ENCODE measurements at regions not wholly inside any gene's neighbourhood (a gene's known extent, or its start where the extent isn't known, plus 50 kb on each side); places are given as distances from the start of the nearest gene placed in this dataset.
"Not testable (repeated sequence)": the region's sequence is repeated elsewhere in the genome, so short reads cannot be mapped to it uniquely, and the experiment has no call there.

DNA sequence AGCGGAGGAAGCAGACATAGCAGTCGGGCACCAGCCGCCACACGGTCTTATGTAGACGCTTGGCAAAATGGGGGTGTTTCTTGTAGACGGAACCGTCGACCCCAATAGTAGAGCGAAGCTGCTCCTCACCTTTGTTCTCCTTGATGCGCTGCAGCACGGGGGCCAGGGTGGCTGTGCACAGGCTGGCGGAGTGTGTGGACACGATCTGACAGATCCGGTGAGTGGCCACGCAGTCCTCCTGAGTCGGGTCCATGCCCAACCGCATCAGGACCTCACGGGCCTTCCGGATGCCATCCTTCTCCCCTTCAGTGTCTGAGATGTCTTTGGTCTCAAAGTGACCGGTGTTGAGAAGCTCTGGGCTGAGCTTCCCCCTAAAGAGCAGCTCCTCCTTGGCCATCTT lies 153.0 kb downstream of the TENT5D start:
- TF ChIP-seq EZH2 (IDR thresholded peaks at IDR 0.05; ENCODE audit: borderline replicate concordance, low read depth, low read length, severe bottlenecking) = no peak
- TF ChIP-seq, protein P1, sequence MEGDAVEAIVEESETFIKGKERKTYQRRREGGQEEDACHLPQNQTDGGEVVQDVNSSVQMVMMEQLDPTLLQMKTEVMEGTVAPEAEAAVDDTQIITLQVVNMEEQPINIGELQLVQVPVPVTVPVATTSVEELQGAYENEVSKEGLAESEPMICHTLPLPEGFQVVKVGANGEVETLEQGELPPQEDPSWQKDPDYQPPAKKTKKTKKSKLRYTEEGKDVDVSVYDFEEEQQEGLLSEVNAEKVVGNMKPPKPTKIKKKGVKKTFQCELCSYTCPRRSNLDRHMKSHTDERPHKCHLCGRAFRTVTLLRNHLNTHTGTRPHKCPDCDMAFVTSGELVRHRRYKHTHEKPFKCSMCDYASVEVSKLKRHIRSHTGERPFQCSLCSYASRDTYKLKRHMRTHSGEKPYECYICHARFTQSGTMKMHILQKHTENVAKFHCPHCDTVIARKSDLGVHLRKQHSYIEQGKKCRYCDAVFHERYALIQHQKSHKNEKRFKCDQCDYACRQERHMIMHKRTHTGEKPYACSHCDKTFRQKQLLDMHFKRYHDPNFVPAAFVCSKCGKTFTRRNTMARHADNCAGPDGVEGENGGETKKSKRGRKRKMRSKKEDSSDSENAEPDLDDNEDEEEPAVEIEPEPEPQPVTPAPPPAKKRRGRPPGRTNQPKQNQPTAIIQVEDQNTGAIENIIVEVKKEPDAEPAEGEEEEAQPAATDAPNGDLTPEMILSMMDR (IDR thresholded peaks at IDR 0.05; ENCODE audit: borderline replicate concordance, extremely low read depth, low read length, poor library complexity, severe bottlenecking) = no peak
- H3K27me3 ChIP-seq (ENCODE audit: insufficient read depth, low read length, poor library complexity) = no peaks in the 10 kb centered on the region

DNA sequence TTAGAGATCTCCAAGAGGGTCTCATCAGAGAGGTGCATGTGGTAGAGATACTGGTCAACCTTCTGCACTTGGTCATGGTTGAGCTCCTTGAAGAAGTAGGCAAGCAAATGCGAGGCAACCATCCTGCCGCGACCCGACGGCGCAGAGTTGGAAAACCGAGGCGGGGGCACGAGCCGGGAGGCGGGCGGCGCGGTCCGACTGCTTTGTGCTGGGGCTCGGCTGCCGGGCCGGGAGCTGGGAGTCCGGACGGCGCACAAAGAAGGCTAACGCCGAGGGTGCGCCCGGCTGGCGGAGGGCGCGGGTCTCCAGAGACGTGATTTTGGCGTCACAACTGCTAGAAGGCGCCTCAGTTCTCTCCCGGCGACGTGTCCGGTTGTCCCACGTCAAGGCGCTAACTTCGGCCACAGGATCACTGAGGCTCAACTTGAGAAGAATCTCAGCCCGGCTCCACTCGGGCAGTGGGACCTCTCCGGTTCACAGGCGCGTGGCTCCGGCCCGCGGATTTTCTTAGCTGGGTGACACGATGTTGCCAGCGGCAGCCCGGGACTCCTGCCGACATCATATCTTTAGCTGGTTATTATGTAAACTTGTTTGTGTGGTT lies 154.3 kb downstream of the TENT5D start:
- H3K9ac ChIP-seq (ENCODE audit: low read depth, low read length); H3K4me3 ChIP-seq (ENCODE audit: low read depth in 1 of 2, low read length in 2 of 2); H2AFZ ChIP-seq (ENCODE audit: low read depth, low read length); H3K4me1 ChIP-seq (ENCODE audit: insufficient read depth, low read length); H4K20me1 ChIP-seq (ENCODE audit: insufficient read depth, low read length); H3K27ac ChIP-seq (ENCODE audit: low read length); H3K9me3 ChIP-seq (ENCODE audit: insufficient read depth, low read length, severe bottlenecking); H3K36me3 ChIP-seq (ENCODE audit: insufficient read depth, low read length); H3K79me2 ChIP-seq (ENCODE audit: insufficient read depth, low read length); H3K4me2 ChIP-seq (ENCODE audit: insufficient read depth, low read length); H3K27me3 ChIP-seq (ENCODE audit: insufficient read depth, low read length, poor library complexity); ATAC-seq (ENCODE audit: insufficient read depth, low read depth); DNase-seq: not testable (repeated sequence)

More for the DNA sequence above, 153.0 kb downstream of the TENT5D start:
- H3K9ac ChIP-seq (ENCODE audit: low read depth, low read length) = no peak overlapping the region
- H3K9me3 ChIP-seq (ENCODE audit: insufficient read depth, low read length, severe bottlenecking) = no peaks in the 10 kb centered on the region
- no peak overlapping the region for H3K4me2 ChIP-seq (ENCODE audit: insufficient read depth, low read length)
- no peaks in the 10 kb centered on the region for H3K4me1 ChIP-seq (ENCODE audit: insufficient read depth, low read length)
- no peaks in the 10 kb centered on the region for H4K20me1 ChIP-seq (ENCODE audit: insufficient read depth, low read length)
- no peak overlapping the region for H3K27ac ChIP-seq (ENCODE audit: low read length)
- no peaks in the 10 kb centered on the region for H3K79me2 ChIP-seq (ENCODE audit: insufficient read depth, low read length)
- no peaks in the 10 kb centered on the region for H3K36me3 ChIP-seq (ENCODE audit: insufficient read depth, low read length)
- H3K4me3 ChIP-seq (ENCODE audit: low read depth in 1 of 2, low read length in 2 of 2) = no peak overlapping the region
- H2AFZ ChIP-seq (ENCODE audit: low read depth, low read length) = no peak overlapping the region
- DNase-seq = no peak
- no peak for ATAC-seq (ENCODE audit: insufficient read depth, low read depth)

DNA sequence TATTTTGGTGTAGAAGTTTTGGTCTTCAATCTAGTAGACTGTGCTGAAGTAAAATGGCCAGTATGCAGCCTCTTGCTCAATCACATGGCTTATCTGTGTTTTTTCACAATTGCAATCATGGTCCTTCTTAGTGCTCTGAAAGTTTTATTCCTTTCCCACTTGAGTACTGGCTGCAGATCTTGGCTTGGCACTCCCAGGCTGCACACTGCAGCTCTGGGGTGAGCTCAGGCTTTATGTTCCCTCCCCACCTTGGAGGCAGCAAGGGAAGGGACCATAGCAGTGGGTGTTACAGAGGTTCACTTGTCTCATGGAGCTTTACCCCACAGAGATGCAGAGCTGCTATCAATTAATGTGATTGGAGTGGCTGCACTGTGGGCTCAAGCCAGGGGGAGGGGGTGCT lies 156.0 kb downstream of the TENT5D start:
- Histone ChIP-seq H3K4me1 (ENCODE audit: insufficient read depth, low read length) (no peaks in the 10 kb centered on the region), H3K27ac (ENCODE audit: low read length) (no peak overlapping the region), H3K4me3 (ENCODE audit: low read depth in 1 of 2, low read length in 2 of 2) (no peak overlapping the region), H3K36me3 (ENCODE audit: insufficient read depth, low read length) (no peaks in the 10 kb centered on the region), H3K4me2 (ENCODE audit: insufficient read depth, low read length) (no peak overlapping the region), H3K79me2 (ENCODE audit: insufficient read depth, low read length) (no peaks in the 10 kb centered on the region), H3K27me3 (ENCODE audit: insufficient read depth, low read length, poor library complexity) (no peaks in the 10 kb centered on the region), H2AFZ (ENCODE audit: low read depth, low read length) (no peak overlapping the region), H3K9me3 (ENCODE audit: insufficient read depth, low read length, severe bottlenecking) (no peaks in the 10 kb centered on the region), H4K20me1 (ENCODE audit: insufficient read depth, low read length) (no peaks in the 10 kb centered on the region), H3K9ac (ENCODE audit: low read depth, low read length) (no peak overlapping the region)
- TF ChIP-seq EZH2 (IDR thresholded peaks at IDR 0.05; ENCODE audit: borderline replicate concordance, low read depth, low read length, severe bottlenecking) = no peak
- TF ChIP-seq, protein P1 (IDR thresholded peaks at IDR 0.05; ENCODE audit: borderline replicate concordance, extremely low read depth, low read length, poor library complexity, severe bottlenecking) = no peak
- ATAC-seq (ENCODE audit: insufficient read depth, low read depth) (no peak), DNase-seq (no peak)

DNA sequence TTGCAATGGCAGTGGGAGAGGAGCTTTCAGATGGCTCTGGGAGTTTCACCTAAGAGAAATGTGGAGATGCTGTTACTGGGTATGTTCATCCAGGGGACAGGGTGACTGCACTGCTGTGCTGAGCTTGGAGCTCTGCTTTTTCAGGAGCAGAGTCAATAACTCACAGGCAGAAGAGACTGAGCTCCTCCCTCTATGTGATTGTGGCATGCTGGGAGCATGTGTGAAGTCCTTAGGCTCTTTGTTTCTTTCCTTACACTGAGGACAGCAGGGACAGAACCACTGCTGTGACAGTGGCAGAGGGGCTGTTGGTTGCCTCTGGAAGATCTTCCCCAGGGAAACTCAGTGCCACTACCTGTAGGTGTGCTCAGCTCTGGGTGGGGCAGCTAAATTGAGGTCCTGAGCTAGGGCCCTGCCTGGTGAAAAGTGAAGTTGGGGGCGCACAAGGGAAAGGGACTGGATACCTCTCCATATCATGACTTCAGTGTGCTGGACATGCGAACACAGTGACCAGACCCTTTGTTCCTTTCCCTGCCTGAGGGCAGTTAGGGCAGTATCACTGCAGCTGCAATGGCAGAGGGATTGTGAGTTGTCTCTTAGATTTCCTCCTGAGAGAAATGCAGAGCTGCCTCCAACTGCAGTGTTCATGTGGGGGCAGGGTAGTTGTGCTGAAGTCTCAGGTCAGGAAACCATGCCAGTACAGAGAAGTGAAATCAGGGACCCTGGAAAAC lies 156.7 kb downstream of the TENT5D start:
- H3K9me3 ChIP-seq (ENCODE audit: insufficient read depth, low read length, severe bottlenecking) = no peaks in the 10 kb centered on the region
- H3K4me1 ChIP-seq (ENCODE audit: insufficient read depth, low read length) = no peaks in the 10 kb centered on the region
- no peaks in the 10 kb centered on the region for H4K20me1 ChIP-seq (ENCODE audit: insufficient read depth, low read length)
- DNase-seq (no peak), ATAC-seq (ENCODE audit: insufficient read depth, low read depth) (no peak)
- no peak overlapping the region for H3K4me3 ChIP-seq (ENCODE audit: low read depth in 1 of 2, low read length in 2 of 2)
- H3K36me3 ChIP-seq (ENCODE audit: insufficient read depth, low read length) = no peaks in the 10 kb centered on the region
- H3K79me2 ChIP-seq (ENCODE audit: insufficient read depth, low read length) = no peaks in the 10 kb centered on the region
- no peak overlapping the region for H2AFZ ChIP-seq (ENCODE audit: low read depth, low read length)
- H3K9ac ChIP-seq (ENCODE audit: low read depth, low read length) = no peak overlapping the region
- no peak overlapping the region for H3K4me2 ChIP-seq (ENCODE audit: insufficient read depth, low read length)
- TF ChIP-seq EZH2 (IDR thresholded peaks at IDR 0.05; ENCODE audit: borderline replicate concordance, low read depth, low read length, severe bottlenecking) = no peak
- TF ChIP-seq, protein P1 (IDR thresholded peaks at IDR 0.05; ENCODE audit: borderline replicate concordance, extremely low read depth, low read length, poor library complexity, severe bottlenecking) = no peak
- H3K27me3 ChIP-seq (ENCODE audit: insufficient read depth, low read length, poor library complexity) = no peaks in the 10 kb centered on the region
- no peak overlapping the region for H3K27ac ChIP-seq (ENCODE audit: low read length)

All from DND-41 (cell line).